Keratinocyte (primary cell): ENCODE measurements at regions not wholly inside any gene's neighbourhood (a gene's known extent, or its start where the extent isn't known, plus 50 kb on each side); places are given as distances from the start of the nearest gene placed in this dataset.

Experiments used
- CTCF ChIP-seq, 3 experiments: IDR thresholded peaks in 1 of 3; conservative IDR thresholded peaks in 1 of 3; optimal IDR thresholded peaks in 1 of 3; 2 replicates in 2 of 3; 3 replicates in 1 of 3; pipeline versions ENCODE3 to v1.5.1; 2011; ENCODE audit warnings: low read length in 3 of 3, mild to moderate bottlenecking in 3 of 3, moderate library complexity in 2 of 3, control low read depth in 1 of 3, inconsistent platforms in 1 of 3; ENCODE audit not compliant: insufficient read depth in 2 of 3; ENCODE audit errors: extremely low read depth in 1 of 3
- EZH2 ChIP-seq: IDR thresholded peaks from one replicate; pipeline ENCODE4 v1.6.1; 2012; ENCODE audit warnings: inconsistent platforms, mild to moderate bottlenecking, low read length, moderate library complexity

GRCh38 chr5:135694012-135694411 is 115.2 kb upstream of the CXCL14 start:
- TF ChIP-seq CTCF (optimal IDR thresholded peaks at IDR 0.05 in 1 of 3, IDR thresholded peaks at IDR 0.05 in 1 of 3, conservative IDR thresholded peaks at IDR 0.05 in 1 of 3; ENCODE audit: extremely low read depth in 1 of 3, insufficient read depth in 2 of 3, low read length in 3 of 3) (no peak), EZH2 (no peak)
